HG03025 (cell line): ENCODE measurements at regions not wholly inside any gene's neighbourhood (a gene's known extent, or its start where the extent isn't known, plus 50 kb on each side); places are given as distances from the start of the nearest gene placed in this dataset.
"Not testable (repeated sequence)": the region's sequence is repeated elsewhere in the genome, so short reads cannot be mapped to it uniquely, and the experiment has no call there.

ENCODE experiments used
- ATAC-seq: cut with Tn5 transposase; IDR thresholded peaks from one replicate; pipeline ENCODE4 v1.9.1; 2021; ENCODE audit warnings: mild to moderate bottlenecking, moderate library complexity; ENCODE audit not compliant: unreplicated experiment, low FRiP score

- ATAC-seq = no peak
These were observed 471.1 kb downstream of the PLK2 start for GRCh38 chr5:57988813-57989212.

GRCh38 chr5:57987552-57987951 lies 472.3 kb downstream of the PLK2 start:
- ATAC-seq = no peak

DNA sequence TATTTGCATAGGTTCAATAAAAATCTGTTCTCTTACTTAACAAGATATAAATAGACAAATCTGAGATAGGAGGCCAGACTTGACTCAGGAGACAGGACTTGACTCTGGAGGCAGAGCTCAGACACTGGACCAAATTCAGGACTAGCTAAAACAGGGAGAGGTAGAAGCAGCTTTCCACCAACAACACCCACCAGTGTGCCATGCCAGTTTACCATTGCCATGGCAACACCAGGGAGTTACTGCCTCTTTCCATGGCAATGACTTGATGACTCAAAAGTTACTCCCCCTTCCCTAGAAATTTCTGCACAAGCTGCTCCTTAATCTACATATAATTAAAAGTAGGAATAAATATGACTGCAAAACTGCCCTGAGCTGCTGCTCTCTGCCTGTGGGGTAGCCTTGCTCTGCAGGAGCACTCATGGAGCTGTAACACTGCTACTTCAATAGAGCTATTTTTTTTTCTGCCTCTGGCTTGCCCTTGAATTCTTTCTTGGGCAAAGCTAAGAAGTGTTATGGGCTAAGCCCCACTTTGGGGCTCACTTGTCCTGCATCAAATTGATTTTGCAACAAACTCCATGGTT lies 473.0 kb downstream of the PLK2 start:
- ATAC-seq = no peak

- ATAC-seq = no peak
These were observed 476.5 kb downstream of the PLK2 start for GRCh38 chr5:57983426-57983825.

DNA sequence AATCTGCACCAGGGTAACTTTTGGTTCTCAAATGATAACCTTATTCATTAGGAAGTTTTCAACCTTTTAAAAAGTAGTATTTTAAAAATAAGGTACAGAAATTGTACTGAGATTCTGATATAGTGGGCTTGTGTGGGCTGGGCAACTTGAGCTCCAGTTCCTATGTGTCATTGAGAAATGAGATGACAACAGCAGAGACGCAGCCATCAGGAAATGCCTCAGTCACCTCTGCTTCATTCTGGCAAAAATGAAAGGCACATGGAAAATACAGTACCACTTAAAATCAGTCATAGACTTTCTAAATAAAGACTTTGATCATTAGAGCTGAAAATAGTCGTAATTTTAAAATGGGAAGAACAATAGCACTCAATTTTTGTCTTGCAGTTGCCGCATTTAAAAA lies 480.2 kb downstream of the PLK2 start:
- no peak for ATAC-seq

- no peak for ATAC-seq
These were observed 483.4 kb downstream of the PLK2 start for GRCh38 chr5:57976506-57976905.

- ATAC-seq = not testable (repeated sequence)
These were observed 487.8 kb downstream of the PLK2 start for GRCh38 chr5:57972099-57972498.

GRCh38 chr5:57960569-57960968 lies 478.0 kb upstream of the ACTBL2 start:
- ATAC-seq = no peak

DNA sequence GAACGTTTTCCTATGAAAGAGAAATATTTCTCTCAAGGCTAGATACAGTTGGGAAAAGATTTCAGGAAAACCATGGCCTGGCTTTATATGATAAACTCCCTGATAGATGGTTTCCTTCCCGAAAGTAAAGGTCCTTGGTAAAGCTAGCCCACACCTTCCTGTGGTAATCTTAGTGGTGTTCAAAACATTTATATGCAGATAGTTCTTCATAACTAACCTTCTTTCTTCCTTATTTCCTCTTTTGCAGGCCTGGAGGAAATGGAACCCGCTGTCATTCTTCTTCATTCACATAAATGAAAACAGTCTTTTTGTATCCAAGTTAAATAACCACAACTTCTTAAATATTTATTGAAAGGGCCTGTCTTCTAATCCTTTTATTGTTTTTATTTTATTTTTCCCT lies 474.0 kb upstream of the ACTBL2 start:
- no peak for ATAC-seq

DNA sequence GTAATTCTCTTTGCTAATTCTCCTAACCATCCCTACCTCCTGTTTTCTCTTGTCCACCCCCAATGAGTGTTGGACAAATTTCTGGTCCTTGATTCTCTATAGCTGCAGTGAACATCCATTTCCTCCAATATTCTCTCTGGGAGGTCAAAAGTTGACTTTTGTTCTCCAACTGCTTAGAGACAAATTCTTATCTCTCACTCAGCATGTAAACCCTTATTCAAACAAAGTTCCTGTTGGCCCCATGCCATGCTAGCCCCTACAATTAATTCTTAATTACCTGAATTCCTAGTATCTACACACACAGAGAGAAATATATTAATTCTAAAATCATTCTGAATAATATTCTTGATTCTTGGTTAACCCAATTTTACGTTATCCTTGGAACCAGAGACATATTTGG lies 472.9 kb upstream of the ACTBL2 start:
- no peak for ATAC-seq

- no peak for ATAC-seq
These were observed 471.2 kb upstream of the ACTBL2 start for GRCh38 chr5:57953792-57954191.

GRCh38 chr5:57950616-57951228 lies 468.1 kb upstream of the ACTBL2 start:
- ATAC-seq = no peak

DNA sequence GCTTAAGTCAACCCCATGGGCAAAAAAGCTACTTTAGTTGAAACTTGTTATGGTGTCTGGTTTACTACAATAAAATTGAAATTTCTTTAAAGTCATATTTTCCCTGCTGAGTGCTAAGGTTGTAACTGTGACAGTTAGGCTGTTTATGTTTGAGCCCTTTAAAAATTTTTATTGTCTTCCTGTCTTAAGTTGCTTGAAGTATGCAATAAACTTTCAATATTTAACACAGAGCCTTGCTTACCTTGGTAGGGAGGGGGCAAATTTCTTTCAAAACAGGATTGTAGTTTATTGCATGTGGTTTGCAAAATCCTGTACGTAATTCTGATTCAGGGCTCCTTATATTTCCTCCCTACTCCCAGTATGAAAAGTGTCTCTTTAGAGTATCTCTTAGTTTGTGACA lies 465.5 kb upstream of the ACTBL2 start:
- ATAC-seq = no peak

GRCh38 chr5:57947181-57947580 lies 464.6 kb upstream of the ACTBL2 start:
- no peak for ATAC-seq

DNA sequence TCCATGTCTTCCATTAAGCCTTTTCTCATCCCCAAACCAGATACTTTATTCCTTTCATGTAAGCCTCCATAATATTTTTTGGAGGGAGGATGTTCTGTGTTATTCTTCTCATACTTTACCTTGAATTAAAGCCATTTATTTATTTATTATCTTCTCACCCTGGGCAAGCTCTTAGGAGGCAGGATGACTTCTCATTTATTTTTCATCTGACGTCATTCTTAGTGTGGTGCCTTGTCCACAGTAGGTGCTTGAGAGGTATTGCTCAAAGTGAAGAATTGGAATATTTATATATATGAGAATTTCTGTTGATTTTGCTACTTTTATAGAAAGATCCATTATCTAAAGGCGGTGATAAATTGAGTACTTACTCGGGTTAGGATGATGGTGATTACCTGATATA lies 458.3 kb upstream of the ACTBL2 start:
- no peak for ATAC-seq

DNA sequence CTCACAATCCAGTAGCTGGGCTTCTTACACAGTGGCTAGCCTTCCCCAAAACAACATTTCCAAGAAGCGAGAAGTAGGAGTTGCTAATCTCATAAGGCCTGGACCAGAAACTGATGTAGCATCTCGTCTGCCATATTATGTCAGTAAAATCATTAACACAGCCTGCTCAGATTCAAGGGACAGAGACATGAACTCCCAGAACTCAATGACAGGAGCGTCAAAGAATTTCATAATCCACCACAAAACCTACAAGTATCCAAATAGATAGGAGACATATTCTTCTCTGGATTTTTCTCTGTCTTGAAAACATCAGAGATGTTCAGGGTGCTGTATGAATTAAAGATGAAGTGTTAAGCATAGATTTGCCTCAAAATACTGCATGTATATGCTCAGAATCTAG lies 457.6 kb upstream of the ACTBL2 start:
- ATAC-seq = no peak

DNA sequence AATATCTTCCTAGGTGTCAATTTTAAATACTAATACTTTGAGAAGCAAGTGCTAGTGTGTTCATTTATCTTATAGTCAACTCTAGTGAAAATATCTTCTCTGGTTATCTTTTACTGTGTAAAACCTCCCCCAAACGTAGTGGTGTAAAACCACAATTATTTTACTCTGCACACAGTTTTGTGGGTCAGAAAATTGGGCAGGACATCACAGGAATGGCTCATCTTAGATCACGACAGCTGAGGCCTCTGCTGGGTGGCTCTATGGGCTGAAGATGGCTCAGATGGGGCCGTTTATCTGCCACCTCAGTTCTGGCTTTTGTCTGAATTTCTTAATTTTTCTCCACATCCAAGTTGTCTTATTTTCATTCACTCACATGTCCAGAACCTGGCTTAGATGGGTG lies 457.2 kb upstream of the ACTBL2 start:
- ATAC-seq = no peak

GRCh38 chr5:57939335-57939734 lies 456.7 kb upstream of the ACTBL2 start:
- no peak for ATAC-seq

DNA sequence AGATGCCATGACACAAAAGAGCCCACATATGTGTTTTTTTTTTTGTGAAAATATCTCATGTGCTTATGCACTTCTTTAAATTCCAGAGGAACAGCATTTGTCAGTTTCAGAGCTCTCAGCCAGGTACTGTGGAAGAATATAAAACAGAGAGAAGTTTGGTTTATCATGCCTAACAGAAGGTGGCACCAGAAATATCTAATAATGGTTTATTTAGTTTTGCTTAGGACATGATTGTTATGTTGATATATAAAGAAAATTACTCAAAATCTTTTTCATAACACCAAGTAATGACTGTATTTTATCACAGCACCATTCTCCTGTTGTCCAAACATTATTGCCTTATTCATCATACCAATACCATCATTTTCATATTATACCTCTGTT lies 455.6 kb upstream of the ACTBL2 start:
- ATAC-seq = no peak

DNA sequence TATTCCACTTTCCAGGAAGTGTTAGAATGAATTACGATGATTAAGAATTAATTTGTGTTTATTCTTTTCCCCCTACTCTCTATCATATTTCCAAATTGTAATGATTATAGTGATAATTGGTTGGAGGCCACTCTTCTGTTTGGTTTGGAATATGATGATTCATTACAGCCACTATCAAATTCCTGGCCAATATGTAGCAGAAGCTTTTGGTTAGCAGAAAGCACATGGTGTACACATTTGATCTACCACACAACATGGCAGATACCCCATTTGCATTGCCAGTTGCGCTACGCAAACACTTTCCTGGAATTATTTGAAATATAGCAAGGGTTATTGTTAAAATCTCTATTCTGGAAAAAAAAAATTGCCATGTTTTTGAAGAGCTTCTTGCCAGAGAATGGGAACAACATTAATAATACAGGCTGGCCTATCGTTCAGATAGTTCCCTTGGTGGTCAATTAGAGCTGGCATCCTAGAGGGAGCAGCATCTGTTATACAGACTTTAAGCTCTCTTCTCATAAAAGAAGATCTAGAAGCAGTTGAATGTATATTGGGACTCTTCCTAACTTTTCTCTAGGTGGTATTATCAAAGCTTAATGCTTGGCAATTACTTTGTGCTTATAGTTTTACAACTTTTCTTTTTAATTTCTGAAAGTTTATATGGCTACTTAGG lies 455.0 kb upstream of the ACTBL2 start:
- ATAC-seq = no peak

DNA sequence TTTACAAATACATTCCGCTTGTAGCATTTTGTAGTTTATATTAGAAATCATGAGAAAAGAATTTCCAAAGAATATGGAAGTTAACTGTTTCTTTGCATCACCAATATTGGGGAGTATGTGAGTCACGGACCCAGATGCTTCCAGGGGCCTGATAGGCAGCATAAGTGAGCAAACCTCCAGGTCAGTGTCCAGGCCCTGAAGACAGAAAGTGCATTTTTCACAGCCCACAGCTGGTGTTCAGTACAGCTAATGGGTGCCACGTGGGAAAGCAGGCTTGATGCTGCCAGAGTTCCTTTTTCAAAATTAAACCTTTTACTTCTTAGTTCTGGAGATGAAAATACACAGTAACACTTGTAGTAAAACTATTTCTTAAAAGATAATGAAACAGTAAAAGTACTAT lies 454.4 kb upstream of the ACTBL2 start:
- no peak for ATAC-seq

- no peak for ATAC-seq
These were observed 450.1 kb upstream of the ACTBL2 start for GRCh38 chr5:57932761-57933160.
